Tibial artery (tissue), 4 donors: ENCODE measurements at regions not wholly inside any gene's neighbourhood (a gene's known extent, or its start where the extent isn't known, plus 50 kb on each side); places are given as distances from the start of the nearest gene placed in this dataset.
"Not testable (repeated sequence)": the region's sequence is repeated elsewhere in the genome, so short reads cannot be mapped to it uniquely, and the experiment has no call there.

ENCODE experiments used
- DNase-seq, 2 donors: peaks; one replicate each; pipeline ENCODE4 v3.0.0-alpha.2; 2019
- H3K27ac ChIP-seq, 2 donors: fragments of 200-600 bp; sonication (generic) in 1 of 2; 1 replicate in 1 of 2; 2 replicates in 1 of 2; pipeline ENCODE4 v1.5.1; 2018 to 2019; ENCODE audit warnings: mild to moderate bottlenecking in 1 of 2
- H3K27me3 ChIP-seq, 2 donors: fragments of 200-600 bp; sonication (generic) in 1 of 2; one replicate each; pipeline versions ENCODE4 v1.5.1 to v1.6.0; 2016 to 2019
- H3K36me3 ChIP-seq, 3 donors: fragments of 200-600 bp; sonication (generic) in 2 of 3; one replicate each; pipeline ENCODE4 v1.5.1; 2016 to 2019; ENCODE audit warnings: mild to moderate bottlenecking in 2 of 3
- H3K4me1 ChIP-seq, 4 donors: fragments of 200-600 bp; sonication (generic) in 2 of 4; 1 replicate in 3 of 4; 2 replicates in 1 of 4; pipeline ENCODE4 v1.5.1; 2016 to 2019
- H3K4me3 ChIP-seq, 2 donors: fragments of 200-600 bp; sonication (generic) in 1 of 2; 1 replicate in 1 of 2; 2 replicates in 1 of 2; pipeline ENCODE4 v1.5.1; 2018 to 2019; ENCODE audit warnings: mild to moderate bottlenecking in 2 of 2
- H3K9me3 ChIP-seq, 3 donors: fragments of 200-600 bp; sonication (generic) in 1 of 3; one replicate each; pipeline ENCODE4 v1.5.1; 2016 to 2019
- CTCF ChIP-seq, 2 experiments: fragments of 200-600 bp in 1 of 2; fragments of 450-650 bp in 1 of 2; IDR thresholded peaks; one replicate each; pipeline ENCODE4 v1.5.1; 2017 to 2019; ENCODE audit warnings: antibody characterized with exemption in 2 of 2, mild to moderate bottlenecking in 1 of 2, moderate library complexity in 1 of 2
- intact Hi-C: fragments of 100-400 bp; cut with DNase I; formaldehyde crosslinking; loops from one replicate; pipeline ENCODE4 v1.15.0; 2023; ENCODE audit warnings: low total_unique reads

DNA sequence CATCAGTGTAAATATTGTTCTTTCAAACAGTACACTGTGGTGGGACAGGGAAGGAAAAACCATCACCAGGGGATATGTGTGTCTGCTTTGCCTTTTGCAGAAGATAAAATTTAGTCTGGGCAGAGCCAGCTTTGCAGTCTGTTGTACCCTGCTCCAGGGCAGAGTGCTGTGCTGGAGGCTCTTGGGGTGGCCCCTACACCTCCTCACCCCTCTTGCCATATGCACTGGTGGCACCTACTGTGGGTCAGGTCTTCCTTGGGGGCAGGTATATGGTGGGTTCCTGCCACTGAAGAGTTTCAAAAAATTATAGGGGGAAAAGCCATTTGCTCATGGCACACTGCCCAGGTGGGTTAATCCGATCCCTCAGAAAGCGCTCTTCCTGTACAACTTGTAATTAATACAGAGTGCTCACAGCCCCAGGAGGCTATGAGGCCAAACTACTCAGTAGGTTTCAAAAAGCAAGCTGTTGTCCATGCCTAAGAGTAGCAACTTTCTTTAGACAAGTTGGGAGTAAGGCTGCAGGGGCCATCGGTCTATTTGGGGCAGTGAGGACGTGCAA lies 112.7 kb upstream of the BMPER start:
- H3K27ac ChIP-seq: no peak overlapping the region
- no peak for TF ChIP-seq CTCF (IDR thresholded peaks at IDR 0.05)

GRCh38 chr7:33793616-33794015 lies 111.7 kb upstream of the BMPER start:
- Histone ChIP-seq H3K36me3 (no peaks in the 10 kb centered on the region), H3K4me1 (peaks cover 0 to 13% (median 6%) of the 10 kb centered on the region in 4 donors), H3K27ac (no peak overlapping the region), H3K9me3 (no peaks in the 10 kb centered on the region), H3K27me3 (no peaks in the 10 kb centered on the region), H3K4me3 (no peak overlapping the region)
- DNase-seq: no peak
- intact Hi-C loops: no loop called here
- no peak for TF ChIP-seq CTCF (IDR thresholded peaks at IDR 0.05)

More for the DNA sequence above, 112.7 kb upstream of the BMPER start:
- Histone ChIP-seq H3K9me3 (no peaks in the 10 kb centered on the region), H3K36me3 (no peaks in the 10 kb centered on the region), H3K4me1 (peaks cover 0 to 19% (median 10%) of the 10 kb centered on the region in 4 donors), H3K27me3 (no peaks in the 10 kb centered on the region), H3K4me3 (no peak overlapping the region)
- DNase-seq: no peak
- intact Hi-C loops: no loop called here

DNA sequence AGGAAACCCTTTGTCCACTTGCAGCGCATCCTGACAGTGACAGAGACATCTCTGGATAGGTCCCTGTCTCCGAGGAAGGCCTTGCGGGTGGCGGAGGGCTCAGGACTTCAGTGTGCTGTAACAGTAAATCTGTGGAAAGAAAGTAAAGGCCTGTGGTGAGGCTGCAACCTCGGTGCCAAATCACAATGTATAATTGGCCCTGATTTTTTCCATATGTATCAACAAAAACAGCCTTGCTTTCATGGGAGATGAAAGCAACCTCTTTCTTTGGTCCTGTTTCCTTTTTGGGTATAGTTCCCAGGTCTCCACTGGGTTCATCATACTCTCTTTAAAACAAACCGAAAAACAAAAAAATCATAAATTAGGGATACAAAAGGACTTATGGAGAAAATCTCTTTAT lies 110.9 kb upstream of the BMPER start:
- intact Hi-C loops: no loop called here
- no peaks in the 10 kb centered on the region for H3K9me3 ChIP-seq
- H3K27me3 ChIP-seq: no peaks in the 10 kb centered on the region
- no peak for TF ChIP-seq CTCF (IDR thresholded peaks at IDR 0.05)
- H3K4me3 ChIP-seq: no peak overlapping the region
- no peak for DNase-seq
- H3K36me3 ChIP-seq: no peaks in the 10 kb centered on the region
- peaks cover 0 to 5% (median 1%) of the 10 kb centered on the region in 4 donors for H3K4me1 ChIP-seq
- H3K27ac ChIP-seq: no peak overlapping the region

- intact Hi-C loops: no loop called here
- no peak overlapping the region for H3K27ac ChIP-seq
- H3K9me3 ChIP-seq: no peaks in the 10 kb centered on the region
- no peak for DNase-seq
- TF ChIP-seq CTCF (IDR thresholded peaks at IDR 0.05): no peak
- H3K4me1 ChIP-seq: no peaks in the 10 kb centered on the region
- no peak overlapping the region for H3K4me3 ChIP-seq
- no peaks in the 10 kb centered on the region for H3K36me3 ChIP-seq
- H3K27me3 ChIP-seq: no peaks in the 10 kb centered on the region
Observed at GRCh38 chr7:33794959-33795358, 110.4 kb upstream of the BMPER start.

GRCh38 chr7:33796538-33796937 lies 108.8 kb upstream of the BMPER start:
- intact Hi-C loops: no loop called here
- Histone ChIP-seq H3K9me3 (no peaks in the 10 kb centered on the region), H3K4me1 (no peaks in the 10 kb centered on the region), H3K27me3 (no peaks in the 10 kb centered on the region), H3K27ac (no peak overlapping the region), H3K36me3 (no peaks in the 10 kb centered on the region), H3K4me3 (no peak overlapping the region)
- no peak for TF ChIP-seq CTCF (IDR thresholded peaks at IDR 0.05)
- no peak for DNase-seq

GRCh38 chr7:33797512-33797911 lies 107.8 kb upstream of the BMPER start:
- H3K27ac ChIP-seq, H3K36me3 ChIP-seq, H3K27me3 ChIP-seq, intact Hi-C loops, DNase-seq, H3K4me3 ChIP-seq, H3K4me1 ChIP-seq, H3K9me3 ChIP-seq: not testable (repeated sequence)
